Stimulated activated CD4-positive, alpha-beta T cell treated with anti-CD3 and anti-CD28 coated beads, TNF-alpha, amount 100 ng/mL, for 48 hours (primary cell): ENCODE measurements at regions not wholly inside any gene's neighbourhood (a gene's known extent, or its start where the extent isn't known, plus 50 kb on each side); places are given as distances from the start of the nearest gene placed in this dataset.
"Not testable (repeated sequence)": the region's sequence is repeated elsewhere in the genome, so short reads cannot be mapped to it uniquely, and the experiment has no call there.

Experiments used
- DNase-seq, 3 donors: peaks; one replicate each; pipeline ENCODE4 v3.0.0-alpha.2; 2020; ENCODE audit warnings: low read depth in 3 of 3

GRCh38 chr22:27583856-27584255, 217.7 kb downstream of the MN1 start:
- DNase-seq, result no peak

GRCh38 chr22:27585141-27585540, 216.4 kb downstream of the MN1 start:
- DNase-seq, result no peak

GRCh38 chr22:27588268-27588667, 213.3 kb downstream of the MN1 start:
- DNase-seq, result no peak

GRCh38 chr22:27588915-27589314, 212.6 kb downstream of the MN1 start:
- DNase-seq, result no peak

GRCh38 chr22:27591060-27591459, 210.5 kb downstream of the MN1 start:
- no peak for DNase-seq

GRCh38 chr22:27593378-27593777, 208.2 kb downstream of the MN1 start:
- no peak for DNase-seq

- DNase-seq, result no peak
These were observed 207.5 kb downstream of the MN1 start for GRCh38 chr22:27594020-27594419.

- DNase-seq, result no peak
These were observed 207.0 kb downstream of the MN1 start for GRCh38 chr22:27594474-27595134.

GRCh38 chr22:27596133-27596870, 205.3 kb downstream of the MN1 start:
- no peak for DNase-seq

GRCh38 chr22:27597703-27598444, 203.7 kb downstream of the MN1 start:
- no peak for DNase-seq

- DNase-seq, result no peak
These were observed 202.8 kb downstream of the MN1 start for GRCh38 chr22:27598792-27599191.

GRCh38 chr22:27601195-27601594, 200.4 kb downstream of the MN1 start:
- DNase-seq, result no peak

- no peak for DNase-seq
These were observed 199.2 kb downstream of the MN1 start for GRCh38 chr22:27602390-27602789.

- DNase-seq, result no peak
These were observed 198.3 kb downstream of the MN1 start for GRCh38 chr22:27603111-27603799.

- DNase-seq, result no peak
These were observed 197.8 kb downstream of the MN1 start for GRCh38 chr22:27603800-27604144.

GRCh38 chr22:27605390-27605789, 196.2 kb downstream of the MN1 start:
- no peak for DNase-seq

GRCh38 chr22:27607750-27608149, 193.8 kb downstream of the MN1 start:
- DNase-seq, result not testable (repeated sequence)

- DNase-seq, result no peak
These were observed 192.1 kb downstream of the MN1 start for GRCh38 chr22:27609451-27609888.

GRCh38 chr22:27610164-27610563, 191.4 kb downstream of the MN1 start:
- DNase-seq, result not testable (repeated sequence)

- no peak for DNase-seq
These were observed 190.4 kb downstream of the MN1 start for GRCh38 chr22:27610863-27611786.

GRCh38 chr22:27612115-27612514, 189.4 kb downstream of the MN1 start:
- no peak for DNase-seq
